Neural cell (in vitro differentiated cells): ENCODE measurements at regions not wholly inside any gene's neighbourhood (a gene's known extent, or its start where the extent isn't known, plus 50 kb on each side); places are given as distances from the start of the nearest gene placed in this dataset.

Experiments
- H2AFZ ChIP-seq: fragments of 200-600, 300-800 bp; sonication (generic), shearing (Covaris generic); 2 replicates; pipeline ENCODE4 v1.6.0; 2014; ENCODE audit warnings: low read depth, mild to moderate bottlenecking, antibody characterized with exemption, low read length, moderate library complexity
- H3F3A ChIP-seq: fragments of 200-600 bp; shearing (Covaris generic); 2 replicates; pipeline ENCODE4 v1.6.1; 2016; ENCODE audit warnings: mild to moderate bottlenecking, moderate library complexity, mixed read lengths, antibody characterized with exemption, low read length; ENCODE audit not compliant: insufficient read depth, poor library complexity, severe bottlenecking
- H3K27ac ChIP-seq: fragments of 200-600, 300-800 bp; sonication (generic), shearing (Covaris generic); 2 replicates; pipeline ENCODE4 v1.5.1; 2014; ENCODE audit warnings: mild to moderate bottlenecking, low read length, moderate library complexity
- H3K27me3 ChIP-seq: fragments of 300-800, 200-600 bp; sonication (generic), shearing (Covaris generic); 2 replicates; pipeline ENCODE4 v1.6.0; 2014; ENCODE audit warnings: mild to moderate bottlenecking, low read depth, low read length, moderate library complexity; ENCODE audit not compliant: insufficient read depth
- H3K36me3 ChIP-seq: fragments of 300-800, 200-600 bp; sonication (generic), shearing (Covaris generic); 2 replicates; pipeline ENCODE4 v1.5.1; 2014; ENCODE audit warnings: mild to moderate bottlenecking, antibody characterized with exemption, low read length, moderate library complexity; ENCODE audit not compliant: insufficient read depth
- H3K4me2 ChIP-seq: fragments of 300-800, 200-600 bp; sonication (generic), shearing (Covaris generic); 2 replicates; pipeline ENCODE4 v1.6.0; 2014; ENCODE audit warnings: mild to moderate bottlenecking, low read length
- H3K4me3 ChIP-seq: fragments of 300-800, 200-600 bp; sonication (generic), shearing (Covaris generic); 2 replicates; pipeline ENCODE4 v1.5.1; 2014; ENCODE audit warnings: mild to moderate bottlenecking, low read length, moderate library complexity
- H3K79me2 ChIP-seq: fragments of 200-600 bp; shearing (Covaris generic); replicated peaks from 2 replicates; pipeline ENCODE4 v1.6.0; 2014; ENCODE audit warnings: mild to moderate bottlenecking, low read length, moderate library complexity; ENCODE audit not compliant: insufficient read depth
- H3K9ac ChIP-seq: fragments of 300-800, 200-600 bp; sonication (generic), shearing (Covaris generic); 2 replicates; pipeline ENCODE4 v1.6.1; 2016; ENCODE audit warnings: mild to moderate bottlenecking, low read length, mixed read lengths
- H3K9me2 ChIP-seq: fragments of 200-600 bp; shearing (Covaris generic); 2 replicates; pipeline ENCODE4 v1.6.1; 2016; ENCODE audit warnings: mild to moderate bottlenecking, low read length, mixed read lengths; ENCODE audit not compliant: insufficient read depth
- H3K9me3 ChIP-seq: fragments of 200-600, 300-800 bp; sonication (generic), shearing (Covaris generic); 2 replicates; pipeline ENCODE4 v1.6.1; 2016; ENCODE audit warnings: mild to moderate bottlenecking, mixed run types, low read length, moderate library complexity, mixed read lengths
- H4K20me1 ChIP-seq: fragments of 200-600 bp; shearing (Covaris generic); 2 replicates; pipeline ENCODE4 v1.6.1; 2016; ENCODE audit warnings: mild to moderate bottlenecking, mixed run types; ENCODE audit not compliant: insufficient read depth
- EP300 ChIP-seq: fragments of 450-650 bp; conservative IDR thresholded peaks from 2 replicates; pipeline ENCODE4 v1.6.1; 2014; ENCODE audit warnings: antibody characterized with exemption, mild to moderate bottlenecking, moderate library complexity; ENCODE audit not compliant: poor library complexity, severe bottlenecking
- EZH2 ChIP-seq: fragments of 200-600, 300-800 bp; shearing (Covaris generic), sonication (generic); IDR thresholded peaks from 2 replicates; pipeline ENCODE4 v1.6.1; 2014; ENCODE audit warnings: antibody characterized with exemption, low read length, borderline replicate concordance, mild to moderate bottlenecking; ENCODE audit not compliant: insufficient read depth, poor library complexity, severe bottlenecking
- MXI1 ChIP-seq: fragments of 450-650 bp; conservative IDR thresholded peaks from 2 replicates; pipeline ENCODE4 v1.6.1; 2014; ENCODE audit warnings: antibody characterized with exemption, mild to moderate bottlenecking; ENCODE audit not compliant: poor library complexity, severe bottlenecking
- POLR2AphosphoS5 ChIP-seq: IDR thresholded peaks from 2 replicates; pipeline ENCODE4 v1.6.1; 2012
- RAD21 ChIP-seq: fragments of 450-650 bp; conservative IDR thresholded peaks from 2 replicates; pipeline ENCODE4 v1.6.1; 2014; ENCODE audit warnings: antibody characterized with exemption, mild to moderate bottlenecking, moderate library complexity
- SMC3 ChIP-seq: fragments of 450-650 bp; conservative IDR thresholded peaks from 2 replicates; pipeline ENCODE4 v1.6.1; 2014; ENCODE audit warnings: antibody characterized with exemption, mild to moderate bottlenecking, moderate library complexity; ENCODE audit not compliant: poor library complexity
- TAF1 ChIP-seq: IDR thresholded peaks from 2 replicates; pipeline ENCODE4 v1.6.1; 2012; ENCODE audit warnings: low read depth
- TF ChIP-seq, protein P1 (sequence below): fragments of 450-650 bp; IDR thresholded peaks from 2 replicates; pipeline ENCODE4 v1.5.1; 2014; ENCODE audit warnings: antibody characterized with exemption, mild to moderate bottlenecking, moderate library complexity; ENCODE audit not compliant: poor library complexity, severe bottlenecking
- TF ChIP-seq, protein P2 (sequence below): IDR thresholded peaks from 2 replicates; pipeline ENCODE4 v1.6.1; 2012; ENCODE audit warnings: borderline replicate concordance

DNA sequence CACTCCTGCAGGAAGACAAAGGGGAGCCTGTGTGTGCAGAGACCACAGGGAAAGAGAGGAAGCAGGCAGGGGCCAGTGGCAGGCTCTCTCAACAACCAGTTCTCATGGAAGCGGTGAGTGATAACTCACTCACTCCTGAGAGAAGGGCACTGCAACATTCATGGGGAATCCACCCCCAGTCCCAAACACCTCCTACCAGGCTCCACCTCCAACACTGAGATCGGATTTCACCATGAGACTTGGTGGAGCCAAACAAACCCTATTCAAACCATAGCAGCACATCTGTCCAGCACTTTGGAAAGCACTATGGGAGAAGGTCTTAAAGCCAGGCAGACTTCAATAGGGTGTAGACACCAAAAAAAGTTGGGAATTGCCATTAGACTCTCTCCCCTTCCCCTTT, 345.7 kb upstream of the SPRED2 start:
- no peaks in the 10 kb centered on the region for H3K9me2 ChIP-seq
- no peak overlapping the region for H2AFZ ChIP-seq
- H3K27me3 ChIP-seq, result no peaks in the 10 kb centered on the region
- no peaks in the 10 kb centered on the region for H3K36me3 ChIP-seq
- no peaks in the 10 kb centered on the region for H3K9me3 ChIP-seq
- no peak overlapping the region for H3K27ac ChIP-seq
- no peaks in the 10 kb centered on the region for H3K79me2 ChIP-seq
- no peak overlapping the region for H3K4me3 ChIP-seq
- H3K9ac ChIP-seq, result no peak overlapping the region
- TF ChIP-seq EP300 (no peak), SMC3 (no peak), TAF1 (no peak), MXI1 (no peak), RAD21 (no peak)
- no peaks in the 10 kb centered on the region for H4K20me1 ChIP-seq
- no peak overlapping the region for H3K4me2 ChIP-seq
- no peaks in the 10 kb centered on the region for H3F3A ChIP-seq

GRCh38 chr2:65775839-65776238, 343.4 kb upstream of the SPRED2 start:
- H2AFZ ChIP-seq, result no peak overlapping the region
- no peaks in the 10 kb centered on the region for H3K9me2 ChIP-seq
- TF ChIP-seq TAF1, result no peak
- TF ChIP-seq RAD21, result no peak
- TF ChIP-seq MXI1, result no peak
- no peak for TF ChIP-seq SMC3
- TF ChIP-seq POLR2AphosphoS5, result no peak
- TF ChIP-seq, protein P1, sequence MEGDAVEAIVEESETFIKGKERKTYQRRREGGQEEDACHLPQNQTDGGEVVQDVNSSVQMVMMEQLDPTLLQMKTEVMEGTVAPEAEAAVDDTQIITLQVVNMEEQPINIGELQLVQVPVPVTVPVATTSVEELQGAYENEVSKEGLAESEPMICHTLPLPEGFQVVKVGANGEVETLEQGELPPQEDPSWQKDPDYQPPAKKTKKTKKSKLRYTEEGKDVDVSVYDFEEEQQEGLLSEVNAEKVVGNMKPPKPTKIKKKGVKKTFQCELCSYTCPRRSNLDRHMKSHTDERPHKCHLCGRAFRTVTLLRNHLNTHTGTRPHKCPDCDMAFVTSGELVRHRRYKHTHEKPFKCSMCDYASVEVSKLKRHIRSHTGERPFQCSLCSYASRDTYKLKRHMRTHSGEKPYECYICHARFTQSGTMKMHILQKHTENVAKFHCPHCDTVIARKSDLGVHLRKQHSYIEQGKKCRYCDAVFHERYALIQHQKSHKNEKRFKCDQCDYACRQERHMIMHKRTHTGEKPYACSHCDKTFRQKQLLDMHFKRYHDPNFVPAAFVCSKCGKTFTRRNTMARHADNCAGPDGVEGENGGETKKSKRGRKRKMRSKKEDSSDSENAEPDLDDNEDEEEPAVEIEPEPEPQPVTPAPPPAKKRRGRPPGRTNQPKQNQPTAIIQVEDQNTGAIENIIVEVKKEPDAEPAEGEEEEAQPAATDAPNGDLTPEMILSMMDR, result no peak
- TF ChIP-seq, protein P2, sequence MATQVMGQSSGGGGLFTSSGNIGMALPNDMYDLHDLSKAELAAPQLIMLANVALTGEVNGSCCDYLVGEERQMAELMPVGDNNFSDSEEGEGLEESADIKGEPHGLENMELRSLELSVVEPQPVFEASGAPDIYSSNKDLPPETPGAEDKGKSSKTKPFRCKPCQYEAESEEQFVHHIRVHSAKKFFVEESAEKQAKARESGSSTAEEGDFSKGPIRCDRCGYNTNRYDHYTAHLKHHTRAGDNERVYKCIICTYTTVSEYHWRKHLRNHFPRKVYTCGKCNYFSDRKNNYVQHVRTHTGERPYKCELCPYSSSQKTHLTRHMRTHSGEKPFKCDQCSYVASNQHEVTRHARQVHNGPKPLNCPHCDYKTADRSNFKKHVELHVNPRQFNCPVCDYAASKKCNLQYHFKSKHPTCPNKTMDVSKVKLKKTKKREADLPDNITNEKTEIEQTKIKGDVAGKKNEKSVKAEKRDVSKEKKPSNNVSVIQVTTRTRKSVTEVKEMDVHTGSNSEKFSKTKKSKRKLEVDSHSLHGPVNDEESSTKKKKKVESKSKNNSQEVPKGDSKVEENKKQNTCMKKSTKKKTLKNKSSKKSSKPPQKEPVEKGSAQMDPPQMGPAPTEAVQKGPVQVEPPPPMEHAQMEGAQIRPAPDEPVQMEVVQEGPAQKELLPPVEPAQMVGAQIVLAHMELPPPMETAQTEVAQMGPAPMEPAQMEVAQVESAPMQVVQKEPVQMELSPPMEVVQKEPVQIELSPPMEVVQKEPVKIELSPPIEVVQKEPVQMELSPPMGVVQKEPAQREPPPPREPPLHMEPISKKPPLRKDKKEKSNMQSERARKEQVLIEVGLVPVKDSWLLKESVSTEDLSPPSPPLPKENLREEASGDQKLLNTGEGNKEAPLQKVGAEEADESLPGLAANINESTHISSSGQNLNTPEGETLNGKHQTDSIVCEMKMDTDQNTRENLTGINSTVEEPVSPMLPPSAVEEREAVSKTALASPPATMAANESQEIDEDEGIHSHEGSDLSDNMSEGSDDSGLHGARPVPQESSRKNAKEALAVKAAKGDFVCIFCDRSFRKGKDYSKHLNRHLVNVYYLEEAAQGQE, result no peak
- TF ChIP-seq EZH2, result no peak
- TF ChIP-seq EP300, result no peak
- no peak overlapping the region for H3K4me3 ChIP-seq
- H3K9me3 ChIP-seq, result no peaks in the 10 kb centered on the region
- H4K20me1 ChIP-seq, result no peaks in the 10 kb centered on the region
- H3K27me3 ChIP-seq, result no peaks in the 10 kb centered on the region
- no peak overlapping the region for H3K9ac ChIP-seq
- H3F3A ChIP-seq, result no peaks in the 10 kb centered on the region
- no peaks in the 10 kb centered on the region for H3K36me3 ChIP-seq
- no peak overlapping the region for H3K27ac ChIP-seq
- H3K79me2 ChIP-seq, result no peaks in the 10 kb centered on the region
- no peak overlapping the region for H3K4me2 ChIP-seq

- no peak overlapping the region for H3K4me2 ChIP-seq
- TF ChIP-seq SMC3 (no peak), MXI1 (no peak), EZH2 (no peak), RAD21 (no peak), TAF1 (no peak)
- H3K9me2 ChIP-seq, result no peaks in the 10 kb centered on the region
- H3K36me3 ChIP-seq, result no peaks in the 10 kb centered on the region
- no peak overlapping the region for H3K9ac ChIP-seq
- no peaks in the 10 kb centered on the region for H3K79me2 ChIP-seq
- H2AFZ ChIP-seq, result no peak overlapping the region
- H3K9me3 ChIP-seq, result no peaks in the 10 kb centered on the region
- H3K27me3 ChIP-seq, result no peaks in the 10 kb centered on the region
- no peaks in the 10 kb centered on the region for H3F3A ChIP-seq
- H4K20me1 ChIP-seq, result no peaks in the 10 kb centered on the region
- H3K4me3 ChIP-seq, result no peak overlapping the region
- H3K27ac ChIP-seq, result no peak overlapping the region
Measured at GRCh38 chr2:65767946-65768345, 335.5 kb upstream of the SPRED2 start.
